ENCODE measurements at regions not wholly inside any gene's neighbourhood (a gene's known extent, or its start where the extent isn't known, plus 50 kb on each side); places are given as distances from the start of the nearest gene placed in this dataset.

- Histone ChIP-seq H3K27me3 (ENCODE audit: control insufficient read depth, insufficient read depth, low read length) (no peaks in the 10 kb centered on the region), H3K36me3 (ENCODE audit: control insufficient read depth, insufficient read depth, low read length) (no peaks in the 10 kb centered on the region), H3K4me3 (ENCODE audit: low read depth, low read length) (no peak overlapping the region)
- TF ChIP-seq, protein P1, sequence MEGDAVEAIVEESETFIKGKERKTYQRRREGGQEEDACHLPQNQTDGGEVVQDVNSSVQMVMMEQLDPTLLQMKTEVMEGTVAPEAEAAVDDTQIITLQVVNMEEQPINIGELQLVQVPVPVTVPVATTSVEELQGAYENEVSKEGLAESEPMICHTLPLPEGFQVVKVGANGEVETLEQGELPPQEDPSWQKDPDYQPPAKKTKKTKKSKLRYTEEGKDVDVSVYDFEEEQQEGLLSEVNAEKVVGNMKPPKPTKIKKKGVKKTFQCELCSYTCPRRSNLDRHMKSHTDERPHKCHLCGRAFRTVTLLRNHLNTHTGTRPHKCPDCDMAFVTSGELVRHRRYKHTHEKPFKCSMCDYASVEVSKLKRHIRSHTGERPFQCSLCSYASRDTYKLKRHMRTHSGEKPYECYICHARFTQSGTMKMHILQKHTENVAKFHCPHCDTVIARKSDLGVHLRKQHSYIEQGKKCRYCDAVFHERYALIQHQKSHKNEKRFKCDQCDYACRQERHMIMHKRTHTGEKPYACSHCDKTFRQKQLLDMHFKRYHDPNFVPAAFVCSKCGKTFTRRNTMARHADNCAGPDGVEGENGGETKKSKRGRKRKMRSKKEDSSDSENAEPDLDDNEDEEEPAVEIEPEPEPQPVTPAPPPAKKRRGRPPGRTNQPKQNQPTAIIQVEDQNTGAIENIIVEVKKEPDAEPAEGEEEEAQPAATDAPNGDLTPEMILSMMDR (IDR thresholded peaks at IDR 0.05; ENCODE audit: insufficient read depth, low read depth, low read length), result no peak
- ChIA-PET POLR2A (no interaction called here), CTCF (interaction anchor here (0.6 kb wide), 1 partner anchor 431 kb away, joined by 3 read pairs; no protein-coding TSS in a partner anchor)
- no peak for DNase-seq (ENCODE audit: low read depth)
Observed at GRCh38 chr16:26642047-26642664, 424.6 kb upstream of the C16orf82 start.

DNA sequence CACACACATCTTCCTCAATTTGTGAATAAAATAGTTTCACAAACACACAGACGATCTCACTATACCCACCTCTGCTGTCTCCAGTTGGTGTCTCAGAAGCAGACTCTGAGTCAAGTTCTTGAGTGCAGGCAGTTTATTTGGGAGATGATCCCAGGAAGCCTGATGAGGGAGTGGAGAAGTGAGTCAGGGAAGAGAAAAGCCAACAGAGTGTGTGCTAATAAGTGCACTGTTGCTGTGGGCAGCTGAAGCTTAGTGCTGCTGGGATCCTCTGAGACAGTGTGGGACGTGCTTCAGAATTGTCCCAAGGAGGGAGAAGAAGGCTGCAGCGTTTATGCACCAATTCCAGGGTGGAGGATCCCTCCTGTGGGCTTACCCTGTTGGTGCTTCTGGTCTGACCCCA lies 423.2 kb upstream of the C16orf82 start:
- H3K27me3 ChIP-seq (ENCODE audit: control insufficient read depth, insufficient read depth, low read length), result no peaks in the 10 kb centered on the region
- no peak overlapping the region for H3K4me3 ChIP-seq (ENCODE audit: low read depth, low read length)
- ChIA-PET POLR2A (no interaction called here), CTCF (no interaction called here)
- TF ChIP-seq, protein P1 (IDR thresholded peaks at IDR 0.05; ENCODE audit: insufficient read depth, low read depth, low read length), result no peak
- no peak for DNase-seq (ENCODE audit: low read depth)
- H3K36me3 ChIP-seq (ENCODE audit: control insufficient read depth, insufficient read depth, low read length), result no peaks in the 10 kb centered on the region

GRCh38 chr16:26644912-26645543 lies 421.7 kb upstream of the C16orf82 start:
- TF ChIP-seq, protein P1 (IDR thresholded peaks at IDR 0.05; ENCODE audit: insufficient read depth, low read depth, low read length), result no peak
- no peaks in the 10 kb centered on the region for H3K36me3 ChIP-seq (ENCODE audit: control insufficient read depth, insufficient read depth, low read length)
- ChIA-PET CTCF (no interaction called here), POLR2A (no interaction called here)
- no peak overlapping the region for H3K4me3 ChIP-seq (ENCODE audit: low read depth, low read length)
- DNase-seq (ENCODE audit: low read depth), result no peak
- no peaks in the 10 kb centered on the region for H3K27me3 ChIP-seq (ENCODE audit: control insufficient read depth, insufficient read depth, low read length)

DNA sequence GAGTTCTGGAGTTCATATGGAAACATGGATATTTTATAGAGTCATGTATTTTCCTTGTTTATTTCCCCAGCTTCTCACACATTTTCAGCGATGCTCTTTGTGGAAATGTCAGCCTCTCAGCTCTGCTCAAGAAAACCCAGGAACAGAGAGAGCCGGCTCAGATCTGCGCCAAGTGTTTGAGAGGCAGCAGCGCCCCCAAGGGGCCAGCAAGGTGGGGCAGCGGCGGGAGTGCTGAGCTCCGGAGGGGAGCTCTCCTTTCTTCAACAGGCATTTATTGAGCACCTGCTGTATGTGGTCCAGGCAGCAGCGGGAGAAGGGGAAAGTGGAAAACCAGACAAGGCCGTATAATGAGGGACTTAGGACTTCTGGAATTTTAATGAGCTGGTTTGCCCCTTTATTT lies 421.1 kb upstream of the C16orf82 start:
- no peak for DNase-seq (ENCODE audit: low read depth)
- Histone ChIP-seq H3K27me3 (ENCODE audit: control insufficient read depth, insufficient read depth, low read length) (no peaks in the 10 kb centered on the region), H3K4me3 (ENCODE audit: low read depth, low read length) (no peak overlapping the region), H3K36me3 (ENCODE audit: control insufficient read depth, insufficient read depth, low read length) (no peaks in the 10 kb centered on the region)
- ChIA-PET POLR2A (no interaction called here), CTCF (no interaction called here)
- TF ChIP-seq, protein P1 (IDR thresholded peaks at IDR 0.05; ENCODE audit: insufficient read depth, low read depth, low read length), result no peak

GRCh38 chr16:26647870-26648269 lies 418.9 kb upstream of the C16orf82 start:
- TF ChIP-seq, protein P1 (IDR thresholded peaks at IDR 0.05; ENCODE audit: insufficient read depth, low read depth, low read length), result no peak
- no peaks in the 10 kb centered on the region for H3K36me3 ChIP-seq (ENCODE audit: control insufficient read depth, insufficient read depth, low read length)
- POLR2A ChIA-PET, result no interaction called here

More at GRCh38 chr16:26647870-26648269, 418.9 kb upstream of the C16orf82 start:
- Histone ChIP-seq H3K4me3 (ENCODE audit: low read depth, low read length) (no peak overlapping the region), H3K27me3 (ENCODE audit: control insufficient read depth, insufficient read depth, low read length) (no peaks in the 10 kb centered on the region)
- CTCF ChIA-PET, result no interaction called here
- no peak for DNase-seq (ENCODE audit: low read depth)
